Mesodermal cell (in vitro differentiated cells): ENCODE measurements at regions not wholly inside any gene's neighbourhood (a gene's known extent, or its start where the extent isn't known, plus 50 kb on each side); places are given as distances from the start of the nearest gene placed in this dataset.

ENCODE experiments used
- H3K27ac ChIP-seq: 2 replicates; pipeline ENCODE4 v1.7.0; 2013; ENCODE audit warnings: mild to moderate bottlenecking, low read depth, low read length, moderate library complexity; ENCODE audit not compliant: severe bottlenecking
- H3K36me3 ChIP-seq: 2 replicates; pipeline ENCODE4 v1.7.1; 2013; ENCODE audit warnings: mild to moderate bottlenecking, low read length, moderate library complexity; ENCODE audit not compliant: control insufficient read depth, insufficient read depth
- H3K4me1 ChIP-seq: one replicate; pipeline ENCODE4 v1.7.1; 2013; ENCODE audit warnings: mild to moderate bottlenecking, low read length; ENCODE audit not compliant: insufficient read depth, control insufficient read depth, poor library complexity, severe bottlenecking
- H3K4me3 ChIP-seq: 2 replicates; pipeline ENCODE4 v1.7.0; 2013; ENCODE audit warnings: low read length, control low read depth, mild to moderate bottlenecking; ENCODE audit not compliant: insufficient read depth, poor library complexity, severe bottlenecking; ENCODE audit errors: extremely low read depth
- H3K9me3 ChIP-seq: 2 replicates; pipeline ENCODE4 v1.7.1; 2013; ENCODE audit warnings: mild to moderate bottlenecking, low read length, moderate library complexity; ENCODE audit not compliant: control insufficient read depth
- WGBS, 2 experiments: methylation state at CpG; one replicate each; pipeline ENCODE4 v1.1.5; 2013; ENCODE audit warnings: missing lambda C conversion rate in 2 of 2; ENCODE audit not compliant: insufficient coverage in 2 of 2; 5-methylcytosine and 5-hydroxymethylcytosine counted together

GRCh38 chr2:122596598-122596997, 841.1 kb downstream of the TSN start:
- WGBS, 2 experiments, result no CpG with 5 or more reads among the region's 3 CpGs
- no peaks in the 10 kb centered on the region for H3K4me1 ChIP-seq
- H3K9me3 ChIP-seq, result no peaks in the 10 kb centered on the region
- no peak overlapping the region for H3K27ac ChIP-seq
- H3K4me3 ChIP-seq, result no peak overlapping the region
- no peaks in the 10 kb centered on the region for H3K36me3 ChIP-seq

- Histone ChIP-seq H3K27ac (no peak overlapping the region), H3K36me3 (no peaks in the 10 kb centered on the region), H3K4me3 (no peak overlapping the region), H3K4me1 (no peaks in the 10 kb centered on the region), H3K9me3 (no peaks in the 10 kb centered on the region)
- WGBS, 2 experiments, result 80% methylated on average over 1 of the region's 1 CpG; no CpG with 5 or more reads in 1 of the 2 experiments
Measured at GRCh38 chr2:122598784-122599183, 843.3 kb downstream of the TSN start.

GRCh38 chr2:122610948-122611609, 855.6 kb downstream of the TSN start:
- WGBS, 2 experiments, result 89 to 100% methylated on average over 2 of the region's 3 CpGs
- no peak overlapping the region for H3K27ac ChIP-seq
- H3K4me1 ChIP-seq, result peaks cover 4% of the 10 kb centered on the region
- H3K9me3 ChIP-seq, result no peaks in the 10 kb centered on the region
- no peak overlapping the region for H3K4me3 ChIP-seq
- H3K36me3 ChIP-seq, result no peaks in the 10 kb centered on the region

- Histone ChIP-seq H3K4me1 (no peaks in the 10 kb centered on the region), H3K9me3 (no peaks in the 10 kb centered on the region), H3K27ac (no peak overlapping the region), H3K36me3 (no peaks in the 10 kb centered on the region), H3K4me3 (no peak overlapping the region)
- WGBS, 2 experiments, result 29 to 33% methylated on average over 1 of the region's 3 CpGs
Measured at GRCh38 chr2:122622934-122623333, 867.5 kb downstream of the TSN start.

- H3K36me3 ChIP-seq, result no peaks in the 10 kb centered on the region
- H3K27ac ChIP-seq, result no peak overlapping the region
- no peaks in the 10 kb centered on the region for H3K9me3 ChIP-seq
- 29 to 50% methylated on average over 1 to 2 of the region's 3 CpGs for WGBS, 2 experiments
- H3K4me3 ChIP-seq, result no peak overlapping the region
- H3K4me1 ChIP-seq, result no peaks in the 10 kb centered on the region
Measured at GRCh38 chr2:122627388-122627787, 871.9 kb downstream of the TSN start.

GRCh38 chr2:122634256-122634655, 878.8 kb downstream of the TSN start:
- H3K27ac ChIP-seq, result no peak overlapping the region
- WGBS, 2 experiments, result no CpG with 5 or more reads among the region's 1 CpG
- peaks cover 5% of the 10 kb centered on the region for H3K4me1 ChIP-seq
- no peaks in the 10 kb centered on the region for H3K9me3 ChIP-seq
- no peak overlapping the region for H3K4me3 ChIP-seq
- no peaks in the 10 kb centered on the region for H3K36me3 ChIP-seq

- no peaks in the 10 kb centered on the region for H3K9me3 ChIP-seq
- H3K27ac ChIP-seq, result no peak overlapping the region
- H3K4me1 ChIP-seq, result peaks cover 5% of the 10 kb centered on the region
- H3K4me3 ChIP-seq, result no peak overlapping the region
- 100% methylated on average over 1 of the region's 2 CpGs; no CpG with 5 or more reads in 1 of the 2 experiments for WGBS, 2 experiments
- no peaks in the 10 kb centered on the region for H3K36me3 ChIP-seq
Measured at GRCh38 chr2:122634920-122635319, 879.5 kb downstream of the TSN start.

- Histone ChIP-seq H3K4me3 (no peak overlapping the region), H3K9me3 (no peaks in the 10 kb centered on the region), H3K27ac (peak overlapping the region; percentile 19), H3K4me1 (peaks cover 5% of the 10 kb centered on the region), H3K36me3 (no peaks in the 10 kb centered on the region)
- WGBS, 2 experiments, result 70% methylated on average over 1 of the region's 1 CpG; no CpG with 5 or more reads in 1 of the 2 experiments
Measured at GRCh38 chr2:122635686-122636085, 880.2 kb downstream of the TSN start.

- peaks cover 5% of the 10 kb centered on the region for H3K4me1 ChIP-seq
- no peaks in the 10 kb centered on the region for H3K36me3 ChIP-seq
- no peak overlapping the region for H3K4me3 ChIP-seq
- peak overlapping the region; percentile 19 for H3K27ac ChIP-seq
- no peaks in the 10 kb centered on the region for H3K9me3 ChIP-seq
Measured at GRCh38 chr2:122636097-122636496, 880.6 kb downstream of the TSN start.

- Histone ChIP-seq H3K4me3 (no peak overlapping the region), H3K4me1 (peaks cover 4% of the 10 kb centered on the region), H3K27ac (no peak overlapping the region), H3K9me3 (no peaks in the 10 kb centered on the region), H3K36me3 (no peaks in the 10 kb centered on the region)
- WGBS, 2 experiments, result 100% methylated on average over 3 of the region's 4 CpGs; no CpG with 5 or more reads in 1 of the 2 experiments
Measured at GRCh38 chr2:122639176-122639575, 883.7 kb downstream of the TSN start.

- no CpG with 5 or more reads among the region's 2 CpGs for WGBS, 2 experiments
- no peak overlapping the region for H3K27ac ChIP-seq
- H3K9me3 ChIP-seq, result no peaks in the 10 kb centered on the region
- no peak overlapping the region for H3K4me3 ChIP-seq
- H3K4me1 ChIP-seq, result no peaks in the 10 kb centered on the region
- H3K36me3 ChIP-seq, result no peaks in the 10 kb centered on the region
Measured at GRCh38 chr2:122639711-122640110, 884.3 kb downstream of the TSN start.
